AG08395 (cell line): ENCODE measurements at regions not wholly inside any gene's neighbourhood (a gene's known extent, or its start where the extent isn't known, plus 50 kb on each side); places are given as distances from the start of the nearest gene placed in this dataset.

Experiments
- DNase-seq: peaks from one replicate; pipeline ENCODE4 v3.0.0; 2012; ENCODE audit warnings: mixed read lengths, low spot score

DNA sequence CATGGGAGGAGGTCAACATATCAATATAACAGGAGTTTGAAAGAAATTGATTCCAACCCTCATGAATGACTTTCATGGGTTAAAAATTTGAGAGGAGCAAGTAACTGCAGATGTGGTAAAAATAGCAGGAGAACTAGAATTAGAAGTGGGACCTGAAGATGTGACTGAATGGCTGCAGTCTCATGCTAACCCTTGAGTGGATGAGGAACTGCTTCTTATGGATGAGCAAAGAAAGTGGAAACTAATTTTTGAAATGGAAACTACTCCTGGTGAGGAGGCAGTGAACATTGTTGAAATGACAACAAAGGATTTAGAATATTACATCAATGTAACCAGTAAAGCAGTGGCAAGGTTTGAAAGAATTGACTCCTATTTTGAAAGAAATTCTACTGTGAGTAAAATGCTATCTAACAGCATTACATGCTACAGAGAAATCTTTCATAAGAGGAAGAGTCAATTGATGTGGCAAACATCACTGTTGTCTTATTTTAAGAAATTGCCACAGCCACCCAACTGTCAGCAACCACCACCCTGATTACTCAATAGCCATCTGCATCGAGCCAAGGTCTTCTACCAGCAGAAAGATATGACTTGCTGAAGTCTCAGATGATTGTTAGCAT, 1683.2 kb downstream of the MAT2B start:
- no peak for DNase-seq

DNA sequence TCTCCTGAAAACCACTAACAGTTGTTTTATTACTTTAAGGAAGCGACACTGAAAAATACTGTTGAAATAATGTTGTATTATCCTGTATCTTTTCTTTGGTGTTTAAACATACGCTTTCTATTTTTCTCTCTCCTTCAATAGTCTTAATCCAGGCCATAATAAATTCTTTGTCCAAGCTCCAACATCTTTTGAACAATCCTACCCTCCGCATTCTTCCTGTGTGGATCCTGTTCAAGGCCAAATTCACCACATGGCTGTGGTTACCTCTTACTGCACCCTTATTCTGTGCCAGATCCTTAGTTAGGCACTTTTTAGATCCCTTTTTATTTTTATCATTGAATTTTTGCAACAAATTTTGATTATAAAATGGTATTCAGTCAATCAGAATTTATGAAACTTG, 1691.5 kb downstream of the MAT2B start:
- DNase-seq: no peak

- no peak for DNase-seq
These were observed 1696.0 kb downstream of the MAT2B start for GRCh38 chr5:165201369-165201768.

DNA sequence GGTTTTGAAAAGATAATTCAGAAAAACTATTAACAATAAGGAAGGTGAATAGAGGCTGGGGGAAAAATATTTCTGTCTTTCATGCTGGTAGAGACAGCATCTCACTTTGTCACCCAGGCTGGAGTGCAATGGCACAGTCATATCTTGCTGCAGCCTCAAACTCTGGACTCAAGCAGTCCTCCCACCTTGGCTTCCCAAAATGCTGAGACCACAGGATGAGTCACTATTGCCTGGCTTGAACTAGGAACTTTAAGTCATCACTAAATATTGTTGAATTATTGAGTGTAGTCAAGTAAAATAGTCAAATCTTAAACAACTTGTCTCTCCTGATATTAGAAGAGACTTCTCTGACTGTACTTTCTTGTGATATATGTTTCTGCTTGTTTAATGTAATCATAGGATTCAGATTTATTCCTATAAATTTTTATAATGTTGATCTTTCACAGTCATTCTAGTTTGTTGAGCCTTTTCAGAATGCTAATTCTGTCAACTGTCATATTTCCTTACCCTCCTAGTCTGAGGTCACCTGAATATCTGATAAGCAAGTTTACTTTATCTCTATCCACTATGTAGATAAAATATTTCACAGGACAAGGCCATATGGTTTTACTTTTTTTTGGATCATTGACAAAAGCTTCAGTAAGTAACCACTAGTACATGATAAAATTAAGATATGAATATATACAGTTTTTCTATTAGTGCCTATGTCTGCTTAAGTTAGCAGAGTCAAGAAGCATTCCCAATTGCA, 1696.5 kb downstream of the MAT2B start:
- DNase-seq: no peak

DNA sequence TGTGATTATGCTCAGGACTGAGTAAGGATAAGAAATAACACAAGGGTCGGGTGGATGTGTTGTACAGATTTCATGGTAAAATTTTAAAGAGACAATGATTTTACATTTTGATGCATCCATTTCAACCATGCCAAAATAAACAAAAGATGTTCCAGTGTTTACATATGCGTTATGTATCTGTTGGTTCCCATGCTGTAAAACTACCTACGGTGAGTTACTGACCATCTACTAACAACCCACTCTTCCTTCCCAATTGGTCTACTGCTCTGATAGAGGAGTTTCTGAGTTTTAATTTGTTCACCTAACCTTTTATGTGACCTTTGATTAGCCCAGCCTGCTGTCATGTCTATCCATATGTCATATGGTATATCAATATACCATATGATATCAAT, 1697.1 kb downstream of the MAT2B start:
- no peak for DNase-seq

GRCh38 chr5:165209101-165209727, 1703.8 kb downstream of the MAT2B start:
- DNase-seq: peak; percentile 3

- no peak for DNase-seq
These were observed 1719.1 kb downstream of the MAT2B start for GRCh38 chr5:165224366-165225045.

- DNase-seq: no peak
These were observed 1722.1 kb downstream of the MAT2B start for GRCh38 chr5:165227515-165227914.

- no peak for DNase-seq
These were observed 1722.8 kb downstream of the MAT2B start for GRCh38 chr5:165228184-165228583.

- no peak for DNase-seq
These were observed 1726.5 kb downstream of the MAT2B start for GRCh38 chr5:165231821-165232508.

DNA sequence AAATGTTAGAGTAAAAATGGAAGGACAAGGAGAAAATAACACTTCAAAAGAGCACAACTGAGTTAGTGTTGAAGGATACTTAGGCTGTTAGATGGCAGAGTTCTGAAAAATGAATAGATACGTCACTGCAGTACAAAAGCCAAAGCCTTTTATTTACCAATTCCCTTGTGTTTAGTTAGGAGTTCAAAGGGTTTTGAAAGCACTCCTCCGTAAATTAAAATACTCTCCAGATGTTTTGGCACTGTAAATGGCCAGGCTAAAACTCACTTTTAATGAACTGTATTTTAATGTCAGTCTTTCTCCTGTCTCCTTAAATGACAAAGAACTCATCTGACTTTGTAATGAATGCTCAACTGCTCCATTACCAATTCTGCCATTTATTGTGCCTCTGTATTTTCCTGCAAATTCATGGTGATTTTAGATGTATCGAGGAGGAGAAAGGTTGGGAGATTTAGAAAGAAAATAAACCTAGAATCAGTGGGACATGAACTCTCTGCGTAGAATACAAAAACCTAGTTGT, 1727.2 kb downstream of the MAT2B start:
- no peak for DNase-seq

DNA sequence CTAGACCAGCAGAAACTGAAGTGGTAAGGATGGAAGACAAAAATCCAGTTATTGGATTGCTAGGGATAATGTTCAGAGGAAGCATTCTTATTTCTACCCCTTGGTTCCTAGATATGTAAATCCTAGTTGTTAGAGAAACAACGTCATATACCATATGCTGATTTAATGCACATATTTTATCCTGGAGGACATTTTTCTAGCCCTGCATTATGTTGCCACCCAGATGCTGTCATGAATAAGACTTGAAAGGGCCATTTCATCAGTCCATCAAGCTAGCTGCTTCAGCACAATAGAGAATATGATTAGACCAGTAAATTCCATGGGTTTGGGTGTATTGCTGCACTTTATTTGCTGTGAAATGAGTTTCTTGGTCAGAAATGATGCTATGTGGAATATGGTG, 1736.4 kb downstream of the MAT2B start:
- DNase-seq: no peak

- DNase-seq: no peak
These were observed 1737.2 kb downstream of the MAT2B start for GRCh38 chr5:165242646-165243045.

- no peak for DNase-seq
These were observed 1739.0 kb downstream of the MAT2B start for GRCh38 chr5:165244407-165244806.

DNA sequence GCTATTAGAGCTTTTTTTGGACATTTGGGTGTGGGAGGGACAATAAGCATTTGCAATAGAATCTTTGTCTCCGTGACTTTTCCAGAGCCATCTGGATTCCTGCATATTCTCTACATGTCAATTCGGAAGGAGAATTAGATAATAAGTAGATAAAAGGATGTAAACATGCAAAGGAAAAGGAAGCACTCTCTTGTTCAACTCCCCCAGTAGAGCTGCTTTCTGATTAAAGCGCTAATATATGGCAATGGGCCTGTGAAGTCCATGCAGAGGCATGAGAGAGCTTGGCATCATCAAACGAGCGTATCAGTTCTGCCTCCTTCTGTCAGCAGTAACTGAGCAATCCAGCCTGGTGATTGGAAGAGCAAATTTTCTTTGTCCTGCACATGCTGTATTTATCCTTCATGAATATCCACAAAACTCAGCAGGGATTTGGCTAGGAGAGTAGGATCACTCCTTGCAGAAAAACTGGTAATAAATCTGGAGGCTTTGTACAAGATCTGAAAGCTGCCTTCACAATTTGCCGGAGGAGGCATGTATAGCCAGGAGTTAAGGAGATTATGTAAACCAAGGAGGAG, 1752.9 kb downstream of the MAT2B start:
- DNase-seq: no peak

DNA sequence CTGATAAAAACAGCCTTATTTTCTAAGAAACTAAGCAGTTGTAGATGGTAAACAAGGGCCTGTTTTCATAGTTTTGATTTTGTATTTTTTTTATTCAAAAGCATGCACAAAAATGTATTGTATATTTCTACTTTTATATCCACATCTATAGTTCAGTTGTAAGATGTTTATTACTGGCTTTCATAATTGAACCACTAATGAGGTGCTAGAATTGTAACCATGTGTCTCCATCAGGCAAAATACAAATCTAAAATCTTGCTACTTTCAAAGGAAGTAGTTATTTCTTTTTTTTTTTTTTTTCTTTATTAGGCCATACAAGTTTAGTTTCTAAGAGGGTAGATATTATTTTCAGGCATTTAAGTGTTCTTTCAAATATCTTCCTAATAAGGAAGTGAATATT, 1755.0 kb downstream of the MAT2B start:
- no peak for DNase-seq

DNA sequence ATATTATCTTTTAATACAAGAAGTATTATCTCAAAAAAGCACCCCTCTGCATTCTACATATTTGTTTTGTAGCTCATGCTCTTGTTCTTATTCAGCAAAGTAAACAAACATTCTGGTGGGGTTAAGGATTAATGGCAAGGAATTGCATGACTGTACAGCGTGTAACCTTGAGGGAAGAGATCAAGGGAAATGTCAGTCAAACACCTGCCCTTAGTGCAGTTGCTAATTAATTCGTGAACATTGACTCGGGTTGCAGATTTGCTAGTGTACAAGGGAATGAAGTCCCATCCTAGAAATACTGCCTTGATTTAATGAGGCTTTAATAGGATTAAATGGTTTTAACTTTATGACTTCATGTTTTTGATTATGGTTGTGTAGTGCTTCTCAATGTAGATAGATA, 1758.1 kb downstream of the MAT2B start:
- no peak for DNase-seq

- DNase-seq: no peak
These were observed 1761.5 kb downstream of the MAT2B start for GRCh38 chr5:165266939-165267338.

DNA sequence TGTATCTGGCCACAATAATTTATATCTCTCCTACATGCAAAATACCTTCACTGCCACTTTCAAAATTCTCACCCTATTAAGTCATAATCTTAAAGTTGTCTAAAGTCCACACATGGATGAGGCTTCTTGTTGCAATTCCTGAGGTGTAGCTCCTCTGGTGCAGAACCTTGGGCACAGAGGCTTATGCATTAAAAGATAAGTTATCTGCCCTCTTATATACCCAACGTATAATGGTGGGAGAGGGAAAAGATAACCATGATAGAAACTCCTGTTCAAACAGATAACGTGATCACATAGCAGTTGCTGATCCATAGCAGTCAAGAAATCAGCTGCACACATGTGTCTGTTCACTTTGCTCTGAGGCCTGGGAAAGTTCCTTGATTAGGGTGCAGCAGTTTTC, 1767.0 kb downstream of the MAT2B start:
- no peak for DNase-seq

DNA sequence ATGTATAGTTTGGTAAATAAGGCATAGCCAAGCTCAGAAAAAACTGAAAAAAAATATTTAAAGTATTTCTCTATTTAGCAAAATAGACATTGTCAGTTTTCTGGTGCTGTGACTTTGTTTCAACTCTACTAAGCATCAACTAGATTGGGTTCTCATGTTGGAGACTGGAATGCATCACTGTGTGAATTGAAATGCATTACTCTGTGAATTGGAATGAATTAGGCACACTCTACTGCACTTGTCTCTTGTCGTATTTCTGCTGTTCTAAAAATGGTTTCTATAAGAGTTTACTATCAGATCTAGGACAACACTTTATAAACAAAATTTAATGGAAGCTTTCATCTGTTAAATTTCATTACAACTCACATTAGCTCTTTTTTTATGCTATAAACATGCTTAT, 1772.2 kb downstream of the MAT2B start:
- no peak for DNase-seq

GRCh38 chr5:165282491-165282890, 1777.1 kb downstream of the MAT2B start:
- no peak for DNase-seq

DNA sequence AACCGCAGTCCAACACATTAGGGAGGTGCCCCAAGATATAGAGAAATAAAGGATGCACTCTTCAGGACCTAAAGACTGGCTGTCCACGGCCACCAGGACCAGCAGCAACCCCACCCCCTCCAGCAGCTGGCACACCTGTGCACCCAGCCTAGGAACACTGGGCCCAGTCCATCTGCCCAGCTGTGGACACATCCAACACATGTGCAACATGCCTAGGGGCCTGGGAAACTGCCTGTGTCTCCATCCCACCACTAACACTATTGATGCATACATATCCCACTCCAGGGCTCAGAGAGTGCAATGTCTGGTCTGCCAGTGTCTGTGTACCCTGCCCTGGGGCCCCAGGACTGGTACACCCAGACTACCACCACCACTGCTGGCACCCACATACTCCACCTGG, 1781.3 kb downstream of the MAT2B start:
- no peak for DNase-seq
